GM12865 (cell line): ENCODE measurements at regions not wholly inside any gene's neighbourhood (a gene's known extent, or its start where the extent isn't known, plus 50 kb on each side); places are given as distances from the start of the nearest gene placed in this dataset.
"Not testable (repeated sequence)": the region's sequence is repeated elsewhere in the genome, so short reads cannot be mapped to it uniquely, and the experiment has no call there.

Experiments
- DNase-seq: peaks from one replicate; pipeline ENCODE4 v3.0.0; 2010; ENCODE audit warnings: low read depth
- H3K4me3 ChIP-seq: 2 replicates; pipeline ENCODE4 v1.5.1; 2011; ENCODE audit warnings: mild to moderate bottlenecking, low read depth, low read length, control low read depth
- TF ChIP-seq, protein P1 (sequence below): IDR thresholded peaks from 2 replicates; pipeline ENCODE4 v1.5.1; 2011; ENCODE audit warnings: low read length, control low read depth, low read depth, inconsistent platforms; ENCODE audit not compliant: insufficient read depth; ENCODE audit errors: missing control alignments

DNA sequence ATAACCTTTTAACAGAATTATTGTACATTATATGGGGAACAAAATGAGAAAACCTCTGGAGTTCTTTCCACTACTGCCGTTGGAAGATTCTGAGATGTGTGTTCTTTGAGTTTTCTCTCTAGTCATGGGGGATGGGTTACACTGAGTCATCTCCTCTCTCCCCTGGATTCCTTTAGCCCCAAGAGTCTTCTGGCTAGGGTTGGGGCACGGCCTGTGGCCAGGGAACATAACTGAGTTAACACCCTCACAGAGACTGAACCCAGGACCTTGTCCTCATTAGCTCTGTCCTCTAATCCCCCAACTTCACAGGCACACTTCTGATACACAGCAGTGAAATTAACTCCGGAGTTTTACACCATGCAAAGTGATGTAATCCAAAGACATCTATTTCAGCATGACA is 142.3 kb upstream of the F9 start:
- no peak overlapping the region for H3K4me3 ChIP-seq
- no peak for DNase-seq
- TF ChIP-seq, protein P1, sequence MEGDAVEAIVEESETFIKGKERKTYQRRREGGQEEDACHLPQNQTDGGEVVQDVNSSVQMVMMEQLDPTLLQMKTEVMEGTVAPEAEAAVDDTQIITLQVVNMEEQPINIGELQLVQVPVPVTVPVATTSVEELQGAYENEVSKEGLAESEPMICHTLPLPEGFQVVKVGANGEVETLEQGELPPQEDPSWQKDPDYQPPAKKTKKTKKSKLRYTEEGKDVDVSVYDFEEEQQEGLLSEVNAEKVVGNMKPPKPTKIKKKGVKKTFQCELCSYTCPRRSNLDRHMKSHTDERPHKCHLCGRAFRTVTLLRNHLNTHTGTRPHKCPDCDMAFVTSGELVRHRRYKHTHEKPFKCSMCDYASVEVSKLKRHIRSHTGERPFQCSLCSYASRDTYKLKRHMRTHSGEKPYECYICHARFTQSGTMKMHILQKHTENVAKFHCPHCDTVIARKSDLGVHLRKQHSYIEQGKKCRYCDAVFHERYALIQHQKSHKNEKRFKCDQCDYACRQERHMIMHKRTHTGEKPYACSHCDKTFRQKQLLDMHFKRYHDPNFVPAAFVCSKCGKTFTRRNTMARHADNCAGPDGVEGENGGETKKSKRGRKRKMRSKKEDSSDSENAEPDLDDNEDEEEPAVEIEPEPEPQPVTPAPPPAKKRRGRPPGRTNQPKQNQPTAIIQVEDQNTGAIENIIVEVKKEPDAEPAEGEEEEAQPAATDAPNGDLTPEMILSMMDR, result no peak

DNA sequence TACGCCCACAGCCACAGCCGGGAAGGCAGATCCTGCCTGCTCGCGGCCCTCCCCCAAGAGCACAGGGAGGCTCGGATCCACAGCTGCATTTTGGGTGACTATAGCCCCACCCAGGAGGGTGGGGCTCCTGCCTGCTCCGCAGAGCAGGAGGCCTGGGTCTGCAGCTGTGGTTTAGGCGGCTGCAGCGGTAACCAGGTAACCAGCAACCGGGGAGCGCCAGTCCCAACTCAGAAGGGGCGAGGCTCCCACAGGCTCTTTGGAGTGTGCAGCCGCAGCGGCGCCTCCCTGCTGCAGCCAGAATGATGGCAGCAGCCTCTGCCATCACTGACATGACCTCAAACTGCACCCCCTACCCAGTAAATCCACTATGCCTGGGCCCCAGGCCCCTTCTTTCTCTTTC is 148.0 kb upstream of the F9 start:
- TF ChIP-seq, protein P1, result no peak
- DNase-seq, result no peak
- H3K4me3 ChIP-seq, result no peak overlapping the region

DNA sequence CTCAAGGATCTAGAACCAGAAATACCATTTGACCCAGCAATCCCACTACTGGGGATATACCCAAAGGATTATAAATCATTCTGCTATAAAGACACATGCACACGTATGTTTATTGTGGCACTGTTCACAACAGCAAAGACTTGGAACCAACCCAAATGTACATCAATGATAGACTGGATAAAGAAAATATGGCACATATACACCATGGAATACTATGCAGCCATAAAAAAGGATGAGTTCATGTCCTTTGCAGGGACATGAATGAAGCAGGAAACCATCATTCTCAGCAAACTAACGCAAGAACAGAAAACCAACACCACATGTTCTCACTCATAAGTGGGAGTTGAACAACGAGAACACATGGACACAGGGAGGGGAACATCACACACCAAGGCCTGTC is 154.0 kb upstream of the F9 start:
- not testable (repeated sequence) for H3K4me3 ChIP-seq, DNase-seq

DNA sequence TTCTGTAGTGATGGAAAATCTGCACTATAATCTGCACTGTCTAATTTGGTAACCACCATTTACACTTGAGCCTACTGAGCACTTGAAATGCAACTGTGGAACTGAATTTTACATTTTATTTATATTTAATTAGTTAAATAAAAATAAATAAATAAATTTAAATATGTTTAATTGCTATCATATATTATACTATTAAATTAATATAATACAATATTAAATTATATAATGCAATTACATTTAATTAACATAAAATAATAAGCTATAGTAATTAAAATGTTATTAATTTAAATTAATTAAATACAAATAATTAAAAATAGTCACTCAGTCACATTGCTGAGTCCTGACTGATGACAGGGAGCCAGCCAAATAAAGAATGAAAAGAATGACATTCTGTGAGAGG is 170.2 kb upstream of the F9 start:
- DNase-seq, result no peak
- TF ChIP-seq, protein P1, result no peak
- H3K4me3 ChIP-seq, result no peak overlapping the region

DNA sequence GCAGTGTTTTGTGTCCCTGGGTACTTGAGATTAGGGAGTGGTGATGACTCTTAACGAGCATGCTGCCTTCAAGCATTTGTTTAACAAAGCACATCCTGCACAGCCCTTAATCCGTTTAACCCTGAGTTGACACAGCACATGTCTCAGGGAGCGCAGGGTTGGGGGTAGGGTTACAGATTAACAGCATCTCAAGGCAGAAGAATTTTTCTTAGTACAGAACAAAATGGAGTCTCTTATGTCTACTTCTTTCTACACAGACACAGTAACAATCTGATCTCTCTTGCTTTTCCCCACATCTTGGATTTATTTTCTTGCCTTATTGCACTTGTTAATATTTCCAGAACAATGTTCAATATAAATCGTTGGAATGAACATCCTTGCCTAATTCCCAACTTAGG is 187.9 kb upstream of the F9 start:
- DNase-seq, H3K4me3 ChIP-seq: not testable (repeated sequence)

DNA sequence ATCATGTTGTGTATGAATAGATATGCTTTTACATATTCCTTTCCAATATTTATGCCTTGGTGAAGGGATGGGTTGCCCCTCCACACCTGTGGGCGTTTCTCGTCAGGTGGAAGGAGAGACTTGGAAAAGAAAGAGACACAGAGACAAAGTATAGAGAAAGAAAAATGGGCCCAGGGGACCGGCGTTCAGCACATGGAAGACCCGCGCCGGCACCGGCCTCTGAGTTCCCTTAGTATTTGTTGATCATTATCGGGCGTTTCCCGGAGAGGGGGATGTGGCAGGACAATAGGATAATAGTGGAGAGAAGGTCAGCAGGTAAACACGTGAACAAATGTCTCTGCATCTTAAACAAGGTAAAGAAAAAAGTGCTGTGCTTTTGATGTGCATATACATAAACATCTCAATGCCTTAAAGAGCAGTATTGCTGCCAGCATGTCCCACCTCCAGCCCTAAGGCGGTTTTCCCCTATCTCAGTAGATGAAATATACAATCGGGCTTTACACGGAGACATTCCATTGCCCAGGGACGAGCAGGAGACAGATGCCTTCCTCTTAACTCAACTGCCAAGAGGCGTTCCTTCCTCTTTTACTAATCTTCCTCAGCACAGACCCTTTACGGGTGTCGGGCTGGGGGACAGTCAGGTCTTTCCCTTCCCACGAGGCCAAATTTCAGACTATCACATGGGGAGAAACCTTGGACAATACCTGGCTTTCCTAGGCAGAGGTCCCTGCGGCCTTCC is 188.5 kb upstream of the F9 start:
- H3K4me3 ChIP-seq, DNase-seq: not testable (repeated sequence)

DNA sequence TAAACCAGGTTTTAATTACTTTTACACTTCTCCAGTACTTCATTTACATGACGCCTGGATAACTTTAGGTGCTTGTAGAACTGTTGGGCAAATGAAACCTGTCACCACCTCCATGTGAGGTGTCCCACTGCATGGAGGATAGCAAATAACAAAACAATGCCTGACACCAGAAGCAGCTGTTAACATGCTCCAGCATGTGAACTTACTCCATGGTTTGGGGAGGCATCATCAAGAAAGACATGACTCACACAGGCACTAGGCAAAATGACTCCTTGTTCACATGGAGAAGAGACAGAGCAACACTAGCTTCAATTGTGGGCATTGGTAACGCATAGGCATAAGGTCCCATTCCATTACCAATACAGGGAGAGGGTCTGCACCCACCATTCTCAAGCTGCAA is 198.1 kb upstream of the F9 start:
- no peak overlapping the region for H3K4me3 ChIP-seq
- no peak for DNase-seq
- TF ChIP-seq, protein P1, result no peak

DNA sequence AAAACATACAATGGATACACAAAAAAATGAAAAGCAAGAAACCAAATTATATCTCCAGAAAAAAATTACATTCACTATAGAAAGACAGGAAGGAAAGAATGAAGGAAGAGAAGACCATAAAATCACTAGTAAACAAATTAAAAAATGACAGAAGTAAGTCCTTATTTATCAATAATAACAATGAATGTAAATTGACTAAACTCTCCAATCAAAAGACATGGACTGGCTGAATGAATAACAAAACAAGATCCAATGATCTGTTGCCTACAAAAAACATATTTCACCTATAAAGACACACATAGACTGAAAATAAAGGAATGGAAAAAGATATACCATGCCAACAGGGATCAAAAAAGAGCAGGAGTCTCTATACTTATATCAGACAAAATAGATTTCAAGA is 203.2 kb upstream of the F9 start:
- no peak overlapping the region for H3K4me3 ChIP-seq
- TF ChIP-seq, protein P1, result no peak
- DNase-seq, result no peak
